H1 (cell line): ENCODE measurements at regions not wholly inside any gene's neighbourhood (a gene's known extent, or its start where the extent isn't known, plus 50 kb on each side); places are given as distances from the start of the nearest gene placed in this dataset.

Experiments used
- CTCF ChIA-PET: fragments of 300-600 bp; sonication (Branson Sonifier 250); formaldehyde crosslinking; loops from one replicate; lab custom pipeline; 2021; ENCODE audit not compliant: partially characterized antibody; lab: Charles Lee
- POLR2A ChIA-PET: fragments of 300-600 bp; sonication (Branson Sonifier 250); formaldehyde crosslinking; loops from one replicate; lab custom pipeline; 2021; ENCODE audit warnings: inconsistent platforms; ENCODE audit not compliant: partially characterized antibody; lab: Charles Lee
- DNase-seq, 2 experiments: peaks; one replicate each; pipeline versions ENCODE4 v3.0.0 to v3.0.0-alpha.2; 2010 to 2022; ENCODE audit warnings: low spot score in 2 of 2, low read depth in 1 of 2, mixed read lengths in 1 of 2
- FAIRE-seq: peaks from 2 replicates; lab custom pipeline; 2011; peaks lifted over from hg19 to GRCh38; lab: Jason Lieb, UNC
- H2AFZ ChIP-seq: 2 replicates; pipeline ENCODE4 v1.8.1; 2012; ENCODE audit warnings: low read length, inconsistent platforms
- H2AK5ac ChIP-seq: 2 replicates; pipeline ENCODE4 v1.6.1; 2013; ENCODE audit warnings: low read depth, low read length
- H2BK120ac ChIP-seq: replicated peaks from 2 replicates; pipeline ENCODE3; 2013; ENCODE audit warnings: low read depth, low read length, inconsistent platforms
- H2BK12ac ChIP-seq: 2 replicates; pipeline ENCODE4 v1.6.1; 2013; ENCODE audit warnings: low read depth, low read length
- H2BK15ac ChIP-seq: 2 replicates; pipeline ENCODE4 v1.6.1; 2013; ENCODE audit warnings: low read length
- H2BK20ac ChIP-seq: 2 replicates; pipeline ENCODE4 v1.6.1; 2013; ENCODE audit warnings: low read length
- H2BK5ac ChIP-seq: 2 replicates; pipeline ENCODE4 v1.6.1; 2013; ENCODE audit warnings: low read depth, low read length
- H3K14ac ChIP-seq: 2 replicates; pipeline ENCODE4 v1.6.1; 2013; ENCODE audit warnings: inconsistent platforms; ENCODE audit not compliant: insufficient read length
- H3K18ac ChIP-seq: 2 replicates; pipeline ENCODE4 v1.6.1; 2013; ENCODE audit warnings: low read length; ENCODE audit errors: extremely low read depth
- H3K23ac ChIP-seq: 2 replicates; pipeline ENCODE4 v1.6.1; 2013; ENCODE audit warnings: inconsistent platforms; ENCODE audit not compliant: insufficient read length
- H3K23me2 ChIP-seq: 2 replicates; pipeline ENCODE4 v1.6.1; 2013; ENCODE audit warnings: low read depth, low read length
- H3K27ac ChIP-seq: 2 replicates; pipeline ENCODE4 v1.6.1; 2011; ENCODE audit warnings: low read depth, low read length, inconsistent platforms
- H3K27me3 ChIP-seq, 4 experiments: replicated peaks in 1 of 4; 1 replicate in 1 of 4; 2 replicates in 3 of 4; pipeline versions ENCODE4 v1.6.1 to v1.8.1; 2011 to 2013; ENCODE audit warnings: low read length in 3 of 4, mild to moderate bottlenecking in 3 of 4, inconsistent platforms in 2 of 4, mixed read lengths in 2 of 4, moderate library complexity in 1 of 4; ENCODE audit not compliant: control insufficient read depth in 3 of 4, insufficient read depth in 3 of 4; ENCODE audit errors: extremely low read depth in 1 of 4
- H3K36me3 ChIP-seq, 4 experiments: 2 replicates each; pipeline versions ENCODE4 v1.6.1 to v1.8.1; 2011 to 2013; ENCODE audit warnings: mild to moderate bottlenecking in 4 of 4, low read length in 3 of 4, moderate library complexity in 2 of 4, control low read depth in 1 of 4, inconsistent platforms in 1 of 4; ENCODE audit not compliant: insufficient read depth in 4 of 4, control insufficient read depth in 2 of 4
- H3K4ac ChIP-seq: replicated peaks from 2 replicates; pipeline ENCODE3; 2013; ENCODE audit warnings: low read length, low read depth, mixed read lengths, inconsistent platforms; ENCODE audit not compliant: insufficient read length
- H3K4me1 ChIP-seq, 4 experiments: replicated peaks in 1 of 4; 1 replicate in 1 of 4; 2 replicates in 3 of 4; pipeline versions ENCODE4 v1.6.1 to v1.8.1; 2011 to 2013; ENCODE audit warnings: low read length in 3 of 4, inconsistent platforms in 2 of 4, mixed read lengths in 1 of 4; ENCODE audit not compliant: insufficient read depth in 4 of 4, control insufficient read depth in 3 of 4
- H3K4me2 ChIP-seq, 2 experiments: 2 replicates each; pipeline versions ENCODE4 v1.6.1 to v1.8.1; 2011 to 2013; ENCODE audit warnings: low read depth in 2 of 2, low read length in 2 of 2, control low read depth in 1 of 2, inconsistent platforms in 1 of 2, mild to moderate bottlenecking in 1 of 2; ENCODE audit not compliant: insufficient read depth in 1 of 2
- H3K4me3 ChIP-seq, 4 experiments: fragments of 200-600, 300-600 bp in 1 of 4; sonication (generic), shearing (Covaris generic), sonication (Bioruptor Twin) in 1 of 4; 2 replicates each; pipeline versions ENCODE4 v1.5.1 to v1.8.1; 2011 to 2016; ENCODE audit warnings: low read length in 4 of 4, low read depth in 3 of 4, control low read depth in 2 of 4, inconsistent platforms in 2 of 4, mild to moderate bottlenecking in 2 of 4, mixed read lengths in 1 of 4, moderate library complexity in 1 of 4; ENCODE audit not compliant: insufficient read depth in 2 of 4; ENCODE audit errors: extremely low read depth in 1 of 4
- H3K56ac ChIP-seq: replicated peaks from 2 replicates; pipeline ENCODE3; 2013; ENCODE audit warnings: low read depth, mild to moderate bottlenecking, mixed read lengths, low read length, inconsistent platforms; ENCODE audit not compliant: insufficient read length
- H3K79me1 ChIP-seq: 2 replicates; pipeline ENCODE4 v1.6.1; 2013; ENCODE audit warnings: low read depth, low read length, control low read depth
- H3K79me2 ChIP-seq, 2 experiments: 2 replicates each; pipeline versions ENCODE4 v1.6.1 to v1.8.1; 2012 to 2013; ENCODE audit warnings: low read length in 2 of 2, mild to moderate bottlenecking in 2 of 2, inconsistent platforms in 1 of 2; ENCODE audit not compliant: insufficient read depth in 2 of 2, control insufficient read depth in 1 of 2
- H3K9ac ChIP-seq, 4 experiments: replicated peaks in 1 of 4; 1 replicate in 1 of 4; 2 replicates in 3 of 4; pipeline versions ENCODE4 v1.6.1 to v1.8.1; 2011 to 2013; ENCODE audit warnings: low read depth in 3 of 4, low read length in 3 of 4, control low read depth in 2 of 4, mild to moderate bottlenecking in 2 of 4, moderate library complexity in 2 of 4, inconsistent platforms in 1 of 4; ENCODE audit errors: extremely low read depth in 1 of 4
- H3K9me3 ChIP-seq, 2 experiments: 2 replicates each; pipeline versions ENCODE4 v1.6.1 to v1.8.1; 2012 to 2013; ENCODE audit warnings: mild to moderate bottlenecking in 2 of 2, moderate library complexity in 2 of 2, control low read depth in 1 of 2, inconsistent platforms in 1 of 2, low read depth in 1 of 2, low read length in 1 of 2, mixed read lengths in 1 of 2; ENCODE audit not compliant: insufficient read depth in 2 of 2
- H4K20me1 ChIP-seq, 2 experiments: replicated peaks in 1 of 2; 2 replicates each; pipeline versions ENCODE3 to v1.8.1; 2011 to 2013; ENCODE audit warnings: inconsistent platforms in 2 of 2, low read length in 2 of 2, mild to moderate bottlenecking in 1 of 2; ENCODE audit not compliant: insufficient read depth in 2 of 2, control insufficient read depth in 1 of 2
- H4K5ac ChIP-seq: 2 replicates; pipeline ENCODE4 v1.6.1; 2013; ENCODE audit warnings: low read length, low read depth, mixed read lengths, inconsistent platforms; ENCODE audit not compliant: insufficient read length
- H4K8ac ChIP-seq: 2 replicates; pipeline ENCODE4 v1.8.0; 2013; ENCODE audit warnings: mild to moderate bottlenecking, moderate library complexity, low read length, inconsistent platforms; ENCODE audit not compliant: insufficient read depth; ENCODE audit errors: extremely low read depth
- H4K91ac ChIP-seq: replicated peaks from 2 replicates; pipeline ENCODE3; 2013; ENCODE audit warnings: low read length, mixed read lengths, inconsistent platforms; ENCODE audit not compliant: insufficient read length
- CBX8 ChIP-seq: fragments of 300-800, 300-1000 bp; sonication (generic); IDR thresholded peaks from 2 replicates; pipeline ENCODE4 v1.7.1; 2016; ENCODE audit warnings: low read depth, low read length, borderline replicate concordance
- CEBPB ChIP-seq: IDR thresholded peaks from 2 replicates; pipeline ENCODE4 v1.6.1; 2012; ENCODE audit warnings: low read depth, low read length
- FOSL1 ChIP-seq: IDR thresholded peaks from 2 replicates; pipeline ENCODE4 v1.6.1; 2011; ENCODE audit warnings: mild to moderate bottlenecking, low read depth, low read length, moderate library complexity; ENCODE audit not compliant: insufficient read depth
- HDAC6 ChIP-seq: IDR thresholded peaks from one replicate; pipeline ENCODE4 v1.7.1; 2012; ENCODE audit warnings: low read depth, mild to moderate bottlenecking, inconsistent platforms, low read length, moderate library complexity
- KDM4A ChIP-seq: IDR thresholded peaks from one replicate; pipeline ENCODE4 v1.7.1; 2012; ENCODE audit warnings: low read depth, mild to moderate bottlenecking, moderate library complexity, low read length, inconsistent platforms; ENCODE audit not compliant: severe bottlenecking
- SIRT6 ChIP-seq: IDR thresholded peaks from one replicate; pipeline ENCODE4 v1.7.1; 2012; ENCODE audit warnings: low read length, inconsistent platforms
- SP4 ChIP-seq: IDR thresholded peaks from 2 replicates; pipeline ENCODE4 v1.6.1; 2012; ENCODE audit warnings: low read length, inconsistent platforms
- SRF ChIP-seq: IDR thresholded peaks from 2 replicates; pipeline ENCODE4 v1.6.1; 2011; ENCODE audit warnings: mild to moderate bottlenecking, low read depth, low read length, moderate library complexity
- TAF7 ChIP-seq: optimal IDR thresholded peaks from 2 replicates; pipeline ENCODE3; 2011; ENCODE audit warnings: low read depth, mild to moderate bottlenecking, inconsistent platforms, low read length, moderate library complexity, borderline replicate concordance
- TCF12 ChIP-seq: IDR thresholded peaks from 2 replicates; pipeline ENCODE4 v1.6.1; 2011; ENCODE audit warnings: low read depth, mild to moderate bottlenecking, low read length
- WGBS, 2 experiments: shearing (Covaris generic) in 1 of 2; methylation state at CpG; one replicate each; pipeline versions ENCODE4 v1.1.6 to v1.1.7; 2013 to 2015; ENCODE audit warnings: low lambda C conversion rate in 2 of 2, mixed read lengths in 2 of 2, inconsistent platforms in 1 of 2, low coverage in 1 of 2, missing lambda C conversion rate in 1 of 2; ENCODE audit not compliant: insufficient replicate concordance in 2 of 2, insufficient coverage in 1 of 2, insufficient read length in 1 of 2; ENCODE audit errors: extremely low coverage in 1 of 2, missing lambda C conversion rate in 1 of 2; 5-methylcytosine and 5-hydroxymethylcytosine counted together

DNA sequence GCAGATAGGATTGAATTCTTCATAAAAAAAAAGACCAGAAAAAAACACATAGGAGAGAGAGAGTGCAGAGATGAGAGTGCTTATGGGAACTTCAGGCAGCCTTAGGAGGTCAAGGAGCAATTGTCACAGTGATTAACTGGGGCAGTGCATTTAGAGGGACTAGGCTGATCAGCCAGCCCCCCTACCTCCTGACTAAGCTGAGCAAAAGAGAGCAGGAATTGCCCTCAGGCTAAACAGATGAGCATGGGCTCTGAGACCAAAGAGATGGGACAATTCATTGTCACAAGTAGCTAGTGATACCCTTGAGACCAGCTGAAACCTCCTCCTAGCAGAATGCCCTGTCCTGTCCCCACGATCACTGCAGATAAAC, 124.0 kb downstream of the BTG1 start:
- H3K4me2 ChIP-seq, result no peak overlapping the region; a peak in 2 of 4 replicates
- no peak overlapping the region for H3K14ac ChIP-seq
- H3K79me2 ChIP-seq, result no peaks in the 10 kb centered on the region
- no peak overlapping the region for H3K4me3 ChIP-seq
- H2BK15ac ChIP-seq, result no peak overlapping the region
- no peak overlapping the region for H2BK120ac ChIP-seq
- no peak overlapping the region for H2BK20ac ChIP-seq
- H4K8ac ChIP-seq, result no peak overlapping the region
- H3K9me3 ChIP-seq, result no peaks in the 10 kb centered on the region
- no peak for FAIRE-seq
- TF ChIP-seq TCF12 (no peak), HDAC6 (no peak), FOSL1 (no peak), TAF7 (no peak), SRF (no peak), CBX8 (no peak), CEBPB (no peak), KDM4A (no peak), SIRT6 (no peak), SP4 (no peak)
- peak in 1 of 2 experiments; percentile 47 for DNase-seq
- H3K79me1 ChIP-seq, result no peaks in the 10 kb centered on the region
- WGBS, 2 experiments, result 87% methylated on average over 1 of the region's 1 CpG; no CpG with 5 or more reads in 1 of the 2 experiments
- ChIA-PET CTCF (interaction anchor here (0.6 to 1.6 kb wide), 5 partner anchors 10 to 550 kb away, joined by 3 to 4 read pairs (median 3); partner anchors contain the start of gene BTG1), POLR2A (interaction anchor here (1.7 kb wide), 1 partner anchor 13 kb away, joined by 3 read pairs; no protein-coding TSS in a partner anchor)
- no peak overlapping the region for H3K56ac ChIP-seq
- H3K23me2 ChIP-seq, result no peaks in the 10 kb centered on the region
- no peaks in the 10 kb centered on the region for H4K20me1 ChIP-seq
- H4K5ac ChIP-seq, result no peak overlapping the region
- no peaks in the 10 kb centered on the region for H3K36me3 ChIP-seq
- H2BK12ac ChIP-seq, result no peak overlapping the region
- H3K23ac ChIP-seq, result no peak overlapping the region
- no peak overlapping the region for H3K4ac ChIP-seq
- no peak overlapping the region for H2AFZ ChIP-seq
- no peaks in the 10 kb centered on the region for H3K27me3 ChIP-seq
- H2AK5ac ChIP-seq, result no peak overlapping the region
- peak overlapping the region; percentile 65 for H4K91ac ChIP-seq
- H3K4me1 ChIP-seq, result peaks cover 0 to 7% (median 3%) of the 10 kb centered on the region in 4 experiments; a peak in 3 of 7 replicates
- no peak overlapping the region for H3K9ac ChIP-seq
- H3K18ac ChIP-seq, result no peak overlapping the region
- no peak overlapping the region for H2BK5ac ChIP-seq
- no peak overlapping the region for H3K27ac ChIP-seq
